Muscle of leg (tissue), 3 donors: ENCODE measurements at regions not wholly inside any gene's neighbourhood (a gene's known extent, or its start where the extent isn't known, plus 50 kb on each side); places are given as distances from the start of the nearest gene placed in this dataset.

Experiments used
- DNase-seq: peaks from one replicate; pipeline ENCODE4 v3.0.0; 2013
- H3K27ac ChIP-seq: one replicate; pipeline ENCODE4 v1.5.1; 2013; ENCODE audit warnings: mild to moderate bottlenecking, low read length, control low read depth
- H3K27me3 ChIP-seq: one replicate; pipeline ENCODE4 v1.6.1; 2013; ENCODE audit warnings: low read length; ENCODE audit not compliant: control insufficient read depth, insufficient read depth
- H3K36me3 ChIP-seq: one replicate; pipeline ENCODE4 v1.6.1; 2013; ENCODE audit warnings: low read length; ENCODE audit not compliant: control insufficient read depth, insufficient read depth
- H3K4me1 ChIP-seq: one replicate; pipeline ENCODE4 v1.6.1; 2013; ENCODE audit warnings: low read length; ENCODE audit not compliant: control insufficient read depth, insufficient read depth
- H3K4me3 ChIP-seq: one replicate; pipeline ENCODE4 v1.5.1; 2013; ENCODE audit warnings: low read length, control low read depth
- H3K9me3 ChIP-seq: replicated peaks from 2 replicates; pipeline ENCODE4 v1.6.1; 2013; ENCODE audit warnings: low read depth, low read length; ENCODE audit not compliant: control insufficient read depth
- WGBS: methylation state at CpG from one replicate; pipeline ENCODE4 v1.1.5; 2013; ENCODE audit warnings: missing lambda C conversion rate; ENCODE audit not compliant: insufficient coverage; 5-methylcytosine and 5-hydroxymethylcytosine counted together

GRCh38 chr12:24066865-24067264 lies 117.4 kb upstream of the SOX5 start:
- Histone ChIP-seq H3K36me3 (no peaks in the 10 kb centered on the region), H3K9me3 (no peaks in the 10 kb centered on the region), H3K4me1 (no peaks in the 10 kb centered on the region), H3K4me3 (no peak overlapping the region), H3K27ac (no peak overlapping the region), H3K27me3 (no peaks in the 10 kb centered on the region)
- WGBS: 67% methylated on average over 2 of the region's 2 CpGs
- DNase-seq: no peak

GRCh38 chr12:24066097-24066496 lies 116.6 kb upstream of the SOX5 start:
- H3K4me3 ChIP-seq: no peak overlapping the region
- no peak overlapping the region for H3K27ac ChIP-seq
- no peaks in the 10 kb centered on the region for H3K27me3 ChIP-seq
- DNase-seq: no peak
- no peaks in the 10 kb centered on the region for H3K9me3 ChIP-seq
- H3K36me3 ChIP-seq: no peaks in the 10 kb centered on the region
- H3K4me1 ChIP-seq: no peaks in the 10 kb centered on the region

- WGBS: no CpG with 5 or more reads among the region's 1 CpG
These were observed 113.3 kb upstream of the SOX5 start for GRCh38 chr12:24062642-24063245.

DNA sequence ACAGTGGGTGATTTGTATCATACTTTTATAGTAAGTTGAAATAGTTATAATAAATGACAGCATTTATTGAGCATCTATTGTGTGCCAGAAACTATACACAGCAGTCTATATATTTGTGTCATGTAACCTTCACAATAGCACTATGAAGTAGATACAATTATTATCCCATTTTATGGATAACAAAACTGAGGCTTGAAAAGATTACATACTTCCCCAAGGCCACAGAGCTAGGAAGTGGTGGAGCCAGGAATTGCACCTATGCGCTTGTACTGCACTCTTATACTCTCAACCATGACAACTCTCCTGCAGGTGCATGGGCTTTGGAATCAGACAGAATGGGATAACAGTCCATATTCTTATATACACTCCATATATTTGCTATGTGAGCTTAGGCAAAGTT lies 110.6 kb upstream of the SOX5 start:
- WGBS: no CpG with 5 or more reads among the region's 1 CpG
- Histone ChIP-seq H3K27me3 (no peaks in the 10 kb centered on the region), H3K9me3 (no peaks in the 10 kb centered on the region), H3K36me3 (no peaks in the 10 kb centered on the region), H3K4me1 (no peaks in the 10 kb centered on the region), H3K27ac (no peak overlapping the region), H3K4me3 (no peak overlapping the region)
- DNase-seq: no peak

More at GRCh38 chr12:24062642-24063245, 113.3 kb upstream of the SOX5 start:
- Histone ChIP-seq H3K9me3 (no peaks in the 10 kb centered on the region), H3K27ac (no peak overlapping the region), H3K4me3 (no peak overlapping the region), H3K27me3 (no peaks in the 10 kb centered on the region), H3K36me3 (no peaks in the 10 kb centered on the region), H3K4me1 (no peaks in the 10 kb centered on the region)
- no peak for DNase-seq

DNA sequence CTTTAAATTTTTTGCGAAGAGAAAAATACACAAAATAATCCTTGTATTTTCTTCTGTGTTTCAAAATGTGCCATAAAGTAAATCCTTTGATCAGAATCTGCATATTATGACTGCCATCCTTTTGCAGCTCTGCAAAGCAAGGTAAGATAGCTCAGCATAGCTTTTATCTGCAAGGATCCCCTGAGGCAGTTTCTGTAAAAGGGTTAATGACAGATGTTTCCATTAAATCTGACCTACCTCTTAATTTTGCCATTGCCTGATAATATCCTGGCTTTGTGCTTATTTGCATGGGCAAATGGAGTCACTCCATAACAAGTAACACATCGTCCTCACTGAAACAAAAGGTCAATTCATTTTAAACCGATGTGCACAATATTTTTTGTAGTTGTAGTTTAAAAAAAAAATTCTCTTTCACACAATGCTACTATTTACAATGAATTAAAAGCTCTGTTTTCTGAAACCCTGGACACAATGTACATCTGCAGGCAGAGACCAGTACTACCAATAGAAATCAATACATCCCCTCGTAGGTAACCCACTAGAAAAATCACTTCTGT lies 108.5 kb upstream of the SOX5 start:
- no peak for DNase-seq
- no CpG with 5 or more reads among the region's 4 CpGs for WGBS
- Histone ChIP-seq H3K27ac (no peak overlapping the region), H3K27me3 (no peaks in the 10 kb centered on the region), H3K9me3 (no peaks in the 10 kb centered on the region), H3K4me3 (no peak overlapping the region), H3K4me1 (no peaks in the 10 kb centered on the region), H3K36me3 (no peaks in the 10 kb centered on the region)

DNA sequence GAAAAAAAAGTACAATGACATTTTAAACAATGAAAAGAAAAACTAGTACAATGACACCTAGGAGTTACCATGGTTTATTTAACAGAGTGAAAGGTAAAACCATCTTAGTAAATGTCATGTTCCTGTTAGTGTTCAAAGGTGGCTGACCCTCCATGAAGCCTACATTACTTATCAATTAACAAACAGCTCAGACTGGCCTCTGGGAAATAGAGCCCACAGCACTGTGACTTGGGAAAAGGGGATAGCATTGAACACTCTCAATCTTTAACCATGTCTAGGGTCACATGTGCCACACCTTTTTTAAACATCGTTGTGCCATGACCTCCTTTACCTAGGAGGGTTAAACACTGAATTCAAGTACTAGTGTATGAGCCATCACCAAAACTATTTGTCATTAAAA lies 106.3 kb upstream of the SOX5 start:
- H3K4me3 ChIP-seq: no peak overlapping the region
- no peaks in the 10 kb centered on the region for H3K36me3 ChIP-seq
- H3K9me3 ChIP-seq: no peaks in the 10 kb centered on the region
- WGBS: no CpG with 5 or more reads among the region's 1 CpG
- H3K4me1 ChIP-seq: no peaks in the 10 kb centered on the region
- H3K27me3 ChIP-seq: no peaks in the 10 kb centered on the region
- no peak for DNase-seq
- H3K27ac ChIP-seq: no peak overlapping the region

DNA sequence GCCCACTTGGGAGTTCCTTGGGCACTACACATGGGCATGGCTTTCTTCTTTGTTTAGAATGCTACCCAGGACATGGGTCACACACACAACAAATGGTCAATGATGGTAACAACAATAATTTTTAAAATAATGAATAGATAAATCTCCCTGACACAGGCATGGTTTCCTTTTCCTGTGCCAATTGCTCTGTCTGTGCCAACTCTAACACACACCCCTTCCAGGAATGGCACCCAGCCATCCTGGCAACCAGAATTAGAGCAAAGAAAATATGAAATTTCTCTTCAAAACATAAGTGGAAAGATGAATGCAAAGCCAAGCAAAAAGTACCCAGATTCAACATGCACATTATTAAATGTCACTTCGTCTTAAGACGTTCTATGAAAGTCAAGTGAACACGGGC lies 104.9 kb upstream of the SOX5 start:
- DNase-seq: no peak
- H3K27ac ChIP-seq: no peak overlapping the region
- H3K27me3 ChIP-seq: no peaks in the 10 kb centered on the region
- WGBS: no CpG with 5 or more reads among the region's 3 CpGs
- H3K36me3 ChIP-seq: no peaks in the 10 kb centered on the region
- no peaks in the 10 kb centered on the region for H3K9me3 ChIP-seq
- H3K4me3 ChIP-seq: no peak overlapping the region
- H3K4me1 ChIP-seq: no peaks in the 10 kb centered on the region

DNA sequence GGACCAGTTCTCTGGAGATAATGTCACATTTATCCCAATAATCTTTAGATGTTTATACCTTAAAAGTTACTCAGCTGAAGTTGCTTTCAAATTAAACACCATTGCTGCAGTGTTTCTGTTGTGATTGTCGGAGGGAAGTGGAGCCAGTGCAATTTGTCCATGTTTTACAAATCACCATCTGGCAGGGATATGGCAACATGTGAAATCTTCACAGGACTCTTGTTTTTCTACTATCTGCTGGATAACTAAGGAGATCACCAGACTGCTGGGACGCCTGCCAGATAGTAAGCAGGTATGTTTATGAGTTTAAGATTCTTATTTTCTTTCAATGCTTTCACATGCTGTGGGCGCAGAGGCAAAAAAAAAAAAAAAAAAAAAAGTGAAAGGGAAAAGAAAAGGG lies 100.3 kb upstream of the SOX5 start:
- peak; percentile 39 for DNase-seq
- Histone ChIP-seq H3K27me3 (no peaks in the 10 kb centered on the region), H3K9me3 (no peaks in the 10 kb centered on the region), H3K27ac (no peak overlapping the region), H3K4me1 (no peaks in the 10 kb centered on the region), H3K36me3 (no peaks in the 10 kb centered on the region), H3K4me3 (no peak overlapping the region)
- no CpG with 5 or more reads among the region's 3 CpGs for WGBS

DNA sequence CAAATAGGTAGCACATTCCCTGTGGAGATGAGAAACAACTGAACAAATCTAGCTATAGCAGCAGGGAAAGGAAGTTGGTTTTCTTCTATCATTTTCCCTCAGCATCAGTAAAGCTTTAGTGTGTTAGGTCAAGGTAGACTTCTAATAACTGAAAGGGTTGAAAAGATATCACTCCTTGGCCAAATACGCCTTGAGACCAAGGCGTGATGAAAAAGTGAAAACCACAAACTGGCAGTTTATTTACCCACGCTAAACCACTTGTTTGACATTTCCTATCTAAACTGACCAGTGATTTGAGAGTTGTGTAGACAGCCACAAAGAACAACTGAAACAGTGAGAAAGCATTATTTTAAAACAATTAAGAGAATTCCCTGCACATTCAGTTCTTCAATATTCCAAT lies 99.6 kb upstream of the SOX5 start:
- Histone ChIP-seq H3K27ac (no peak overlapping the region), H3K27me3 (no peaks in the 10 kb centered on the region), H3K4me1 (no peaks in the 10 kb centered on the region), H3K4me3 (no peak overlapping the region), H3K36me3 (no peaks in the 10 kb centered on the region), H3K9me3 (no peaks in the 10 kb centered on the region)
- WGBS: no CpG with 5 or more reads among the region's 3 CpGs
- no peak for DNase-seq

DNA sequence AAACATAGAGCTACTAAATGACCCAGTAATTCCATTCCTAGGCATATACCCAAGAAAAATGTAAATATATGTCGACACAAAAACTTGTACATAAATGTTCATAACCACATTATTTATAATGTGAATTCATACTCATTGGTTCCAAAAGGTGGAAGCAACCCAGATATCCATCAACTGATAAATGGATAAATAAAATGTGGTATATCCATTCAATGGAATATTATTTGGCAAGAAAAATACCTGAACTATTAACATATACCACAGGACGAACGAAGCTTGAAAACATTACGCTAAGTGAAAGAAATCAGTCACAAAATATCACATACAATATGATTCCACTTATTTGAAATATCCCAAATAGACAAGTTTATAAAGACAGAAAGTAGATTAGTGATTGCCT lies 99.0 kb upstream of the SOX5 start:
- Histone ChIP-seq H3K27ac (no peak overlapping the region), H3K4me3 (no peak overlapping the region), H3K9me3 (no peaks in the 10 kb centered on the region), H3K27me3 (no peaks in the 10 kb centered on the region), H3K4me1 (no peaks in the 10 kb centered on the region), H3K36me3 (no peaks in the 10 kb centered on the region)
- WGBS: no CpG with 5 or more reads among the region's 4 CpGs
- DNase-seq: no peak

DNA sequence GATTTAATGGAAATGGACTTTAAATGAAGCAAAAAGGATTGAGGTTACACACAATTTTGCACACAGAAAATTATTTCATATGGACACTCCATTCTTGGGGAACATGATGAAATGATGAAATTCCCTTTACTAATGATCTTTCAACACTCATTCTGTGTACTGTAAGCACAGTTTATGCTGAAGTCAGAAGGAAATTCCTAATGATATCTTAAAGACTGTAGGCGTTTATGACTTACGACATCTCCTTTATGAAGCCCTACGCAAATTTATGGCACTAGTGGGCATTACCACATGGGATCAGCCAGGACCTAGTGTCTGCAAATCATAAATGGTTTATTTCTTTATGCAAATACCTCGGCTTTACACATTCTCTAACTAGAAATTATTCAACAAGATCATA lies 97.9 kb upstream of the SOX5 start:
- Histone ChIP-seq H3K36me3 (no peaks in the 10 kb centered on the region), H3K4me1 (no peaks in the 10 kb centered on the region), H3K27me3 (no peaks in the 10 kb centered on the region), H3K4me3 (no peak overlapping the region), H3K27ac (no peak overlapping the region), H3K9me3 (no peaks in the 10 kb centered on the region)
- DNase-seq: no peak
- 75% methylated on average over 2 of the region's 4 CpGs for WGBS
